ENCODE measurements at regions not wholly inside any gene's neighbourhood (a gene's known extent, or its start where the extent isn't known, plus 50 kb on each side); places are given as distances from the start of the nearest gene placed in this dataset.

DNA sequence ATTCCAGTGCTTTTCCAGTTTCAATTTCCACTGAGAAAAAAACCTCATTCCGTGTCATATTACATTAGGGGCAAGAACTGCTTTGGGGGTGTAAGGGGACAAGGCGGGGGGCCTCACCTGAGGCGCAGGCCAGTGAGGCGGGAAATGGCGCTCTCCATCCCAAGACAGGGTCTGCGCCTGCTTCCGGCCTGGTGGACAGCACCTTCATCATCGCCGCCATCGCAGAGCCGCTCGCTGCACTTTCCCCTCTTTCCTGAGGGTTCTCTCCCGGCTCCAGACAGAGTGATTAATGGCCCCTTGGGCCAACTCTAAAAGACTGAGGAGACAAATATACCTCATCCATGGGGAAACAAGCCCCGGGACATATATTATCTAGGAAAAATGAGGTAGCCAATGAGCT is 270.0 kb upstream of the SOX4 start:
- DNase-seq = no peak
- intact Hi-C loops (cut with DNase I) = no loop called here

DNA sequence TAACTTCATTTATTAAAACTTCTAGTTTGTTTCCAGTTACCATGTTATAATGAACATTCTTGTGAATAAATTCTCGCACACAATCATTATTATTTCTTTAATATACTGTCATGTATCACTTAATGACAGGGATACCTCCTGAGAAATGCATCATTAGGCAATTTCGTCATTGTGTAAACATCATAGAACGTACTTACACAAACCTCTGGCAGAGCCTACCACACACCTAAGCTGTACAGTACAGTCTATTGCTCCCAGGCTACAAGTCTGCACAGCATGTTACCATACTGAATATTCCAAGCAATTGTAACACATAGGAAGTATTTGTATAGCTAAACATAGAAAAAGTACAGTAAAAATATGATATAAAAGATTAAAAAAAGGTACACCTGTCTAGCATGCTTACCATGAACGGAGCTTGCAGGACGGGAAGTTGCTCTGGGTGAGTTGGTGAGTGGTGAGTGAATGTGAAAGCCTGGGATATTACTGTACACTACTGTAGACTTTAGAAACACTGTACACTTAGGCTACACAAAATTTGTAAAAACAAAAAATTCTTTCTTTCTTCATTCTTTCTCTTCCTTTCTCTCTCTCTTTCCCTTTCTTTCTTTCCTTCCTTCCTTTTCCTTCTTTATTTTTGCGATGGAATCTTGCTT is 268.2 kb upstream of the SOX4 start:
- Histone ChIP-seq H3K4me1 (no peaks in the 10 kb centered on the region), H3K27ac (no peak overlapping the region), H3K4me3 (no peak overlapping the region), H3K36me3 (no peaks in the 10 kb centered on the region), H3K9me3 (peaks cover 0 to under 1% of the 10 kb centered on the region in 2 donors), H3K27me3 (no peaks in the 10 kb centered on the region)
- TF ChIP-seq, protein P1, sequence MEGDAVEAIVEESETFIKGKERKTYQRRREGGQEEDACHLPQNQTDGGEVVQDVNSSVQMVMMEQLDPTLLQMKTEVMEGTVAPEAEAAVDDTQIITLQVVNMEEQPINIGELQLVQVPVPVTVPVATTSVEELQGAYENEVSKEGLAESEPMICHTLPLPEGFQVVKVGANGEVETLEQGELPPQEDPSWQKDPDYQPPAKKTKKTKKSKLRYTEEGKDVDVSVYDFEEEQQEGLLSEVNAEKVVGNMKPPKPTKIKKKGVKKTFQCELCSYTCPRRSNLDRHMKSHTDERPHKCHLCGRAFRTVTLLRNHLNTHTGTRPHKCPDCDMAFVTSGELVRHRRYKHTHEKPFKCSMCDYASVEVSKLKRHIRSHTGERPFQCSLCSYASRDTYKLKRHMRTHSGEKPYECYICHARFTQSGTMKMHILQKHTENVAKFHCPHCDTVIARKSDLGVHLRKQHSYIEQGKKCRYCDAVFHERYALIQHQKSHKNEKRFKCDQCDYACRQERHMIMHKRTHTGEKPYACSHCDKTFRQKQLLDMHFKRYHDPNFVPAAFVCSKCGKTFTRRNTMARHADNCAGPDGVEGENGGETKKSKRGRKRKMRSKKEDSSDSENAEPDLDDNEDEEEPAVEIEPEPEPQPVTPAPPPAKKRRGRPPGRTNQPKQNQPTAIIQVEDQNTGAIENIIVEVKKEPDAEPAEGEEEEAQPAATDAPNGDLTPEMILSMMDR (IDR thresholded peaks at IDR 0.05) = no peak
- peak; percentile 62 for ATAC-seq
- no peak for DNase-seq
- intact Hi-C loops (cut with DNase I) = no loop called here

More for the DNA sequence above, 270.0 kb upstream of the SOX4 start:
- Histone ChIP-seq H3K4me1 (no peaks in the 10 kb centered on the region), H3K27ac (no peak overlapping the region), H3K9me3 (peaks cover 0 to 10% of the 10 kb centered on the region in 2 donors), H3K36me3 (no peaks in the 10 kb centered on the region), H3K27me3 (no peaks in the 10 kb centered on the region), H3K4me3 (no peak overlapping the region)
- no peak for ATAC-seq
- TF ChIP-seq, protein P1 (IDR thresholded peaks at IDR 0.05) = no peak

DNA sequence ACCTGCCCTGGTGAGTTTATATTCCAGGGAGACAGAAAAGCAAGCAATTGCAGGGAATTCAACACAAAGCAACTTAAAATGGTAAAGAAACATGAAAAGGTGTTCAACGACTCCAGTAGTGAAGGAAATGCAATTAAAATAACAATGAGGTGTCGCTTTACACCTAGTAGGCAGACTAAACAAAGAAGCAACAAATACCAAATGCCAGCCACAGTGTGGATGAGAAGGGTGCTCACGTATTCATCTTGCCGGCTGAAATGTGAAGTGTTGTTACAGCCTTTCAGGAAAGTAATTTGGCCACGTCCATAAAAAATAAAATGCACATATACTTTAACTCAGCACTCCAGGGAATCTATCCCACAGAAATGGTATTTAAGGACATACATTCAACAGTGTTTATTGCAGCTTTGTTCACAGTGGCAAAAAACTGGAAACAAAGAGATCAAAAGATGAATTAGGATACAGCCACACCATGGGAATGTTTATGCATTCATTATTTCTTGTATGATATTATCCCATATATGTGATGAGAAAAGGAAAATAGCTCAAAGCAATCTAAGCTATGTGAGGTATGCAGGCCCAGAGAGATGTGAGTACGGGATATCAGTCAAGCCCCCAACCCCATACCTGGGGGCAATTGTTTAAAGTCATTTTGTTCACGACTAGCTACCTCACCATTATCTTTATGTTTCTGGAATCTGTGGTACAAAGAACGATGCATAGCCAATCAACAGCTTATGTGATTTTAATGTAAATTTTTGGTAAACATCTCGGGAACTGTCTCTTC is 266.0 kb upstream of the SOX4 start:
- H3K27me3 ChIP-seq = no peaks in the 10 kb centered on the region
- no peaks in the 10 kb centered on the region for H3K4me1 ChIP-seq
- no peaks in the 10 kb centered on the region for H3K9me3 ChIP-seq
- H3K4me3 ChIP-seq = no peak overlapping the region
- intact Hi-C loops (cut with DNase I) = no loop called here
- no peak for DNase-seq
- no peaks in the 10 kb centered on the region for H3K36me3 ChIP-seq
- no peak overlapping the region for H3K27ac ChIP-seq
- TF ChIP-seq, protein P1 (IDR thresholded peaks at IDR 0.05) = no peak
- no peak for ATAC-seq

DNA sequence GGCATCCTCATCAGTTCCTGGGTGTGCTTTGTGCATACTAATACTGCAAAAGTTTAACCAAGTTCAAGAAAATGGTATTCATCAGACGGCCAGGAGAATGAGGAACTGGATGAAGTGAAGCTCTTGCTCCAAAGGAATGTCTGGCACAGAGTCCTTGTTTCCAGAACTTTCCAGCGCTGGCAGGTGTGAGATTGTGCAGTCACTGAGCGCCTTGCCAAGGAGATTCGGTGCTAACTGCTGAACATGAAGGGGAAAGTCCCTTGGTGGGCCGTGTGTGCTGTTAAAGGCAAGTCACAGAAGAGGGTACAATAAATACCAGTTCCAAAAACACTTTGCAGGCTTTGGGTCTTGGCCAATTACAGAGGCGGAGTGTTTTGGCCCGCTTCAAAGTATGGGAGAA is 262.3 kb upstream of the SOX4 start:
- Histone ChIP-seq H3K9me3 (no peaks in the 10 kb centered on the region), H3K4me1 (no peaks in the 10 kb centered on the region), H3K4me3 (no peak overlapping the region), H3K27ac (no peak overlapping the region), H3K36me3 (no peaks in the 10 kb centered on the region), H3K27me3 (no peaks in the 10 kb centered on the region)
- ATAC-seq (peak; percentile 31), DNase-seq (peak in 1 of 4 donors; percentile 42)
- intact Hi-C loops (cut with DNase I) = no loop called here
- TF ChIP-seq, protein P1 (IDR thresholded peaks at IDR 0.05) = no peak

DNA sequence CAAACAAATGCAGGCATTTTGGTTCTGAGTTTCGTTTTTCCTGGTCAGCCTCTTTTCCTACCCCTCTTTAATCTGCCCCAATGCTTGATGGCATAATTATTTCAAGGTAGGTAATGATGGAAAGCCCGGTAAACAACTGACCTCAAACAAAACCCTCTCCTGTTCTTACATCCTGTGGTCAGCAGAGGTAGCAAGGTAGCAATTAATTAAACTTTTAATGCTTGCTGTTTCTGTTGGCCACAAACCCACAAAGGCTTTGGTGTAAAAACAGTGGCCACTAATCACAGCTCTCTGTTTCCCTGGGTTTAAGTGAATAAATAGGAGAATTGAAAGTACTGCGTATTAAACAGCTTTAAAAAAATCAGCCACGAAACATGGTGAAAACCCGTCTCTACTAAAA is 261.5 kb upstream of the SOX4 start:
- H3K4me1 ChIP-seq = no peaks in the 10 kb centered on the region
- no peak for ATAC-seq
- no peaks in the 10 kb centered on the region for H3K27me3 ChIP-seq
- H3K27ac ChIP-seq = no peak overlapping the region
- intact Hi-C loops (cut with DNase I) = no loop called here
- TF ChIP-seq, protein P1 (IDR thresholded peaks at IDR 0.05) = no peak
- no peak for DNase-seq
- H3K9me3 ChIP-seq = no peaks in the 10 kb centered on the region
- no peaks in the 10 kb centered on the region for H3K36me3 ChIP-seq
- no peak overlapping the region for H3K4me3 ChIP-seq

All from left lung (tissue), 4 donors.